Smooth muscle cell (in vitro differentiated cells): ENCODE measurements at regions not wholly inside any gene's neighbourhood (a gene's known extent, or its start where the extent isn't known, plus 50 kb on each side); places are given as distances from the start of the nearest gene placed in this dataset.

ENCODE experiments used
- DNase-seq: peaks from one replicate; lab custom pipeline; 2025; ENCODE audit not compliant: unreplicated experiment; lab: John Stamatoyannopoulos, UW
- H2AFZ ChIP-seq: fragments of 200-600 bp; sonication (generic); 2 replicates; pipeline ENCODE4 v1.6.0; 2016; ENCODE audit warnings: antibody characterized with exemption, low read depth, mild to moderate bottlenecking
- H3F3A ChIP-seq: fragments of 200-600 bp; sonication (generic); 2 replicates; pipeline ENCODE4 v1.6.0; 2017; ENCODE audit warnings: antibody characterized with exemption, low read depth
- H3K27ac ChIP-seq: fragments of 200-600 bp; sonication (generic); 2 replicates; pipeline ENCODE4 v1.5.1; 2016; ENCODE audit warnings: low read depth, mild to moderate bottlenecking
- H3K27me3 ChIP-seq: fragments of 200-600 bp; sonication (generic); 2 replicates; pipeline ENCODE4 v1.6.1; 2016; ENCODE audit warnings: low read depth, mild to moderate bottlenecking
- H3K36me3 ChIP-seq: fragments of 200-600 bp; sonication (generic); 2 replicates; pipeline ENCODE4 v1.5.1; 2016; ENCODE audit warnings: low read depth
- H3K4me1 ChIP-seq: fragments of 200-600 bp; sonication (generic); 2 replicates; pipeline ENCODE4 v1.5.1; 2016; ENCODE audit warnings: low read depth
- H3K4me2 ChIP-seq: fragments of 200-600 bp; sonication (generic); 2 replicates; pipeline ENCODE4 v1.6.0; 2016; ENCODE audit warnings: mild to moderate bottlenecking
- H3K4me3 ChIP-seq: fragments of 200-600 bp; sonication (generic); 2 replicates; pipeline ENCODE4 v1.5.1; 2016; ENCODE audit warnings: mild to moderate bottlenecking
- H3K79me2 ChIP-seq: fragments of 200-600 bp; sonication (generic); 2 replicates; pipeline ENCODE4 v1.6.0; 2016; ENCODE audit warnings: low read depth, mild to moderate bottlenecking
- H3K9ac ChIP-seq: fragments of 200-600 bp; sonication (generic); 2 replicates; pipeline ENCODE4 v1.6.0; 2016; ENCODE audit warnings: low read depth
- H3K9me3 ChIP-seq: fragments of 200-600 bp; sonication (generic); replicated peaks from 2 replicates; pipeline ENCODE4 v1.5.1; 2016; ENCODE audit warnings: low read depth
- H4K20me1 ChIP-seq: fragments of 200-600 bp; sonication (generic); 2 replicates; pipeline ENCODE4 v1.6.0; 2016; ENCODE audit warnings: low read depth
- CTCF ChIP-seq: fragments of 200-600 bp; sonication (generic); IDR thresholded peaks from 2 replicates; pipeline ENCODE4 v1.5.1; 2017; ENCODE audit warnings: borderline replicate concordance, mild to moderate bottlenecking, antibody characterized with exemption; ENCODE audit not compliant: insufficient read depth, poor library complexity, severe bottlenecking
- WGBS: methylation state at CpG from one replicate; pipeline ENCODE4 v1.1.7; 2016; ENCODE audit warnings: low lambda C conversion rate; 5-methylcytosine and 5-hydroxymethylcytosine counted together

DNA sequence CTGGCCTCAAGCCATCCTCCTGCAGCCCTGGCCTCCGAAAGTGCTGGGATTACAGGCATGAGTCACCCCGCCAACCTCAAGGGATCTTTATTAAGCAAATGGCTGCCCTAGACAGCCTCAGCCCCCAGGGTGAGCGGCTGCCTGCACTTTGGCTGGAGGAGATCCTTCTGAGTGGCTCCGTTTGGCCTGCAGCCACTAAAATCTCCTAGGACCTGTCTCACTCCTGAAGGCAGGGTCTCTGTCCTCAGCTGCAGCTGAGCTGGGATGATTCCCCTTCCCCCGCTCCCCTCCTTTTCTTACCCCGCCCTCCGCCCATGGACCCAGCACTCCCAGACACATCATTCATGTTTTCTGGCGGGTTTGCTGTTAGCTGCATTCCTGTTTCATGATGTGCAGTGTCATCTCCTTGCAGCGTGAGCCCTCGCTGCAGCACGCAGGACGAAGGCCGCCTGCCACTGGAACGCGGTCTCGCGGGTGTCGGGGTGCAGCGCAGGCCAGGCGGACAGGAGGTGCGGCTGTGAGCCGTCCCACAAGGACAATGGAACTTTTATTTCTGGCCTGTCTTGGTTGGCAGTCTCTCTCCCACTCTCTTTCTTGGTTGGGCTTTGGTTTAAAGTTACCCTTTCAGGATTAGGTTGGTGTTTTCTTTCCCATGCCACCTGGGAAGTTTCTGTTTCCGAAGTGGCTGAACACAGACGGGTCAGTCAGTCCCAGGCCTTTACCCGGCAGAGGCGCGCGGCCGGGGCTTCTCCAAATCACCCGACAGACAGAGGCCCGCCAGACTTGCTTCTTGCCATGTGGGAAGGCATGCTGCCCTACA lies 137.1 kb downstream of the FOXD1 start:
- Histone ChIP-seq H3K9me3 (no peaks in the 10 kb centered on the region), H3K79me2 (no peaks in the 10 kb centered on the region), H3K27me3 (no peaks in the 10 kb centered on the region), H3K4me2 (peak overlapping the region; percentile 79), H3K9ac (peak overlapping the region; percentile 86), H3K27ac (peak overlapping the region; percentile 97), H2AFZ (no peak overlapping the region), H3F3A (peaks cover 10% of the 10 kb centered on the region), H3K4me3 (no peak overlapping the region), H3K4me1 (peaks cover 8% of the 10 kb centered on the region), H3K36me3 (no peaks in the 10 kb centered on the region), H4K20me1 (no peaks in the 10 kb centered on the region)
- WGBS: 9% methylated on average over 31 of the region's 31 CpGs
- DNase-seq: peak; percentile 73
- no peak for TF ChIP-seq CTCF

DNA sequence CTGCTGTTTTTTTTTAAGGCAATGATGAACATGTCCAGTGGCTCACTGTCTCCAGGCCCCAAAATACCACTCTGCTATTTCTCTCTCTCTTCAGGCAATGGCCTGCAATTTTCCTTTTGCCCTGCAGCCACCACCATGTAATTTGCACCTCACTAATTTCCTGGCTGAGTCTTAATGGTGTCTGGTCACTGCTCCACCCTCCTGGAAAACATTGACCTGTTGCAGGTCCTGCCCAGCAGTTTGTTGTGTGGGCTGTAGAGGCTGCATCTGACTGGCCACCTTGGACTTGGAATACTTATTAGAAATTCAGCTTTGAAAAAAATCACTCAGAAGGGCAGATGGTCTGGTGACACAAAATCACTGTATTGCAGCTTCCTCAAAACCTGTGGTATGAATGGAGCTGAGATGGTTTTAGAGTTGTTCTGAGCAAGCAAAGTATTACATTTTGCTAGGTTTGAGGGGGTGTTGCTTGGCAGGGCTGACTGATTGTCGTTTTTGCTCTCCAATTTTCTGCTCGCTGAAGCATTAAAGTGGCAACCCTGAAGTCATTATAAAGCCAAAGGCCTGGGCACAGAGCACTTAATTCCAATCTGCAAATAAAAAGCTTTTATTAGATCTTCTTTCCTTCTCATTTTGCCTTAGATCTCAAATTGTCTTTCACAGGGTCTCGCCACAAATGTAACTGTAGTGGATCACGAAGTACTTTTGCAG lies 134.8 kb downstream of the TMEM174 start:
- peaks cover 13% of the 10 kb centered on the region for H3K27me3 ChIP-seq
- 79% methylated on average over 4 of the region's 4 CpGs for WGBS
- no peak overlapping the region for H3K4me2 ChIP-seq
- no peak overlapping the region for H3K27ac ChIP-seq
- H3K9ac ChIP-seq: no peak overlapping the region
- DNase-seq: no peak
- peaks cover 8% of the 10 kb centered on the region for H3K4me1 ChIP-seq
- no peak for TF ChIP-seq CTCF
- no peaks in the 10 kb centered on the region for H3K9me3 ChIP-seq
- H4K20me1 ChIP-seq: no peaks in the 10 kb centered on the region
- peaks cover 17% of the 10 kb centered on the region for H3F3A ChIP-seq
- H3K79me2 ChIP-seq: no peaks in the 10 kb centered on the region
- H3K36me3 ChIP-seq: no peaks in the 10 kb centered on the region
- H3K4me3 ChIP-seq: no peak overlapping the region
- no peak overlapping the region for H2AFZ ChIP-seq

- WGBS: 89% methylated on average over 7 of the region's 7 CpGs
- Histone ChIP-seq H3K4me2 (no peak overlapping the region), H4K20me1 (no peaks in the 10 kb centered on the region), H3K4me3 (no peak overlapping the region), H3K9ac (no peak overlapping the region), H3K4me1 (peaks cover 3% of the 10 kb centered on the region), H3F3A (peaks cover 16% of the 10 kb centered on the region), H3K27me3 (peaks cover 23% of the 10 kb centered on the region), H3K9me3 (no peaks in the 10 kb centered on the region), H2AFZ (no peak overlapping the region), H3K79me2 (no peaks in the 10 kb centered on the region), H3K27ac (no peak overlapping the region), H3K36me3 (no peaks in the 10 kb centered on the region)
- DNase-seq: no peak
- TF ChIP-seq CTCF: no peak
Observed at GRCh38 chr5:73306741-73307275, 133.8 kb downstream of the TMEM174 start.
